Kidney epithelial cell (primary cell): ENCODE measurements at regions not wholly inside any gene's neighbourhood (a gene's known extent, or its start where the extent isn't known, plus 50 kb on each side); places are given as distances from the start of the nearest gene placed in this dataset.

Experiments
- DNase-seq: peaks from one replicate; pipeline ENCODE4 v3.0.0-alpha.2; 2010; ENCODE audit warnings: low read depth
- H3K27me3 ChIP-seq: 2 replicates; pipeline ENCODE4 v1.6.0; 2011; ENCODE audit warnings: low read length; ENCODE audit not compliant: control insufficient read depth, insufficient read depth
- H3K36me3 ChIP-seq: 2 replicates; pipeline ENCODE4 v1.5.1; 2011; ENCODE audit warnings: low read length; ENCODE audit not compliant: control insufficient read depth, insufficient read depth
- H3K4me3 ChIP-seq: 2 replicates; pipeline ENCODE4 v1.5.1; 2011; ENCODE audit warnings: low read depth, mild to moderate bottlenecking, control low read depth, low read length
- CTCF ChIP-seq: IDR thresholded peaks from 2 replicates; pipeline ENCODE4 v1.5.1; 2011; ENCODE audit warnings: mild to moderate bottlenecking, moderate library complexity, low read length, control low read depth, inconsistent platforms; ENCODE audit not compliant: insufficient read depth, poor library complexity, severe bottlenecking

- Histone ChIP-seq H3K4me3 (no peak overlapping the region), H3K27me3 (peaks cover 3% of the 10 kb centered on the region), H3K36me3 (no peaks in the 10 kb centered on the region)
- no peak for DNase-seq
- TF ChIP-seq CTCF, result no peak
Measured at GRCh38 chr12:111103583-111103982, 183.2 kb upstream of the MYL2 start.

DNA sequence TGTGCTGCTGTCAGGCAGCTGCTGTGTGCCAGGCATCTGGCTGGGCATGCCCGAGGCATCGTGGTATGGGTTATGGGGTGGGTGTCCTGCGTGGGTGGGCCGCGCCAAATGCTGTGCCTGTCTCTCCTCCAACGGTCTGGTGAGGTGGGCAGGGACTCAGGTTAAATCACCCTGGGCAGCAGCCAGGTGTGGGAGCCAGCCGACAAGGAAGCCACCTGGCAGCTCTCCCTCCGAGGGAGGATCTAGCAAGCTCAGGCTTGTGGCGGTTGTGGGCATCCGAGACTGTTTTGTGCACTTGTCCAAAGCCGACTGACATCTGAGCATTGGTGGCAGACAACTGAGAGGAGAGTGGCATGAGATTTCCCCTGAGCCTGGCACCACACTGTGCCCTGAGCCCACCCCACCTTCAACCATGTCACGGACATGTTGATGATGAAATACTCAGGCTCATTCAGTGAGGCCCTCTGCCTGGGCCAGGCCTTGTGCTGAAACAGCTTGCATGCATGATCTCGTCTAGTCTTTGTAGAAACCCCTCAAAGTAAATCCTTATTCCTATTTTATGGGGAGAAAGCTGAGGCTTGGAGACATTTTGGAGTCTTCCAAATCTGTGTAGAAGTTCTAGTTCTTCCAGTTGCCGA is 181.8 kb upstream of the MYL2 start:
- Histone ChIP-seq H3K4me3 (no peak overlapping the region), H3K36me3 (no peaks in the 10 kb centered on the region), H3K27me3 (peaks cover 3% of the 10 kb centered on the region)
- DNase-seq, result no peak
- no peak for TF ChIP-seq CTCF

- H3K4me3 ChIP-seq, result no peak overlapping the region
- peaks cover 3% of the 10 kb centered on the region for H3K27me3 ChIP-seq
- DNase-seq, result no peak
- no peak for TF ChIP-seq CTCF
- no peaks in the 10 kb centered on the region for H3K36me3 ChIP-seq
Measured at GRCh38 chr12:111101003-111101402, 180.6 kb upstream of the MYL2 start.

DNA sequence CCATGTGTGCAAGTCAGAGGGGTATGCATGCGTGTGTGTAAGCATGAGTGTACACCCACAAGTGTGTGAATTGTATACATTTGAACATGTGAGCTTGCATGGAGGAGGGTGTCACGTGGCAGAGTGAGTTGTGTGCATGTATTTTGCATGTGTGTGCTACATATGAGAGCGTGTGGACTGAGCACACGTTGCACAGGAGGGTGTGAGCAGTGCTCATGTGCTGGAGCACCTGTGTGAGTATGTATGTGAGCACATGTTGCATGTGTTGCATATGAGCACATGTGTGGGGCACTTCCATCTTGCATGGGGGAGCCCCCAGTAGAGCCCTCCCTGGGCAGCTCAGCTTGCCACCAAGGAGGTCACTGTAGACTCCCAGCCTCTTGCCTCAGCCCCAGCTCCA is 180.2 kb upstream of the MYL2 start:
- DNase-seq, result no peak
- no peak for TF ChIP-seq CTCF
- Histone ChIP-seq H3K4me3 (no peak overlapping the region), H3K27me3 (peaks cover 3% of the 10 kb centered on the region), H3K36me3 (no peaks in the 10 kb centered on the region)

GRCh38 chr12:111100003-111100402 is 179.6 kb upstream of the MYL2 start:
- DNase-seq, result no peak
- peaks cover 3% of the 10 kb centered on the region for H3K27me3 ChIP-seq
- no peak overlapping the region for H3K4me3 ChIP-seq
- H3K36me3 ChIP-seq, result no peaks in the 10 kb centered on the region
- TF ChIP-seq CTCF, result no peak

- no peak for TF ChIP-seq CTCF
- Histone ChIP-seq H3K36me3 (no peaks in the 10 kb centered on the region), H3K4me3 (no peak overlapping the region), H3K27me3 (peaks cover 8% of the 10 kb centered on the region)
- no peak for DNase-seq
Measured at GRCh38 chr12:111099186-111099585, 178.8 kb upstream of the MYL2 start.
